Keratinocyte (primary cell): ENCODE measurements at regions not wholly inside any gene's neighbourhood (a gene's known extent, or its start where the extent isn't known, plus 50 kb on each side); places are given as distances from the start of the nearest gene placed in this dataset.

Experiments
- DNase-seq: peaks from one replicate; pipeline ENCODE4 v3.0.0-alpha.2; 2011; ENCODE audit warnings: low read depth, missing footprints, low spot score
- FAIRE-seq: peaks from 2 replicates; lab custom pipeline; 2011; peaks lifted over from hg19 to GRCh38; lab: Jason Lieb, UNC
- H2AFZ ChIP-seq: 2 replicates; pipeline ENCODE4 v1.6.0; 2012; ENCODE audit warnings: low read length, control low read depth, inconsistent platforms; ENCODE audit not compliant: control insufficient read depth
- H3K27ac ChIP-seq: 2 replicates; pipeline ENCODE4 v1.5.1; 2011; ENCODE audit warnings: low read length; ENCODE audit not compliant: control insufficient read depth, insufficient read depth
- H3K27me3 ChIP-seq: 3 replicates; pipeline ENCODE4 v1.6.0; 2011; ENCODE audit warnings: low read length; ENCODE audit not compliant: control insufficient read depth, insufficient read depth; ENCODE audit errors: extremely low read depth
- H3K36me3 ChIP-seq, 2 experiments: 2 replicates in 1 of 2; 3 replicates in 1 of 2; pipeline ENCODE4 v1.5.1; 2011; ENCODE audit warnings: low read length in 2 of 2, mild to moderate bottlenecking in 1 of 2; ENCODE audit not compliant: control insufficient read depth in 2 of 2, insufficient read depth in 2 of 2; ENCODE audit errors: extremely low read depth in 1 of 2
- H3K4me1 ChIP-seq: 3 replicates; pipeline ENCODE4 v1.5.1; 2011; ENCODE audit warnings: low read length; ENCODE audit not compliant: control insufficient read depth, insufficient read depth; ENCODE audit errors: extremely low read depth
- H3K4me2 ChIP-seq: 3 replicates; pipeline ENCODE4 v1.6.0; 2011; ENCODE audit warnings: low read depth, low read length; ENCODE audit not compliant: control insufficient read depth, insufficient read depth; ENCODE audit errors: extremely low read depth
- H3K4me3 ChIP-seq, 3 experiments: fragments of 200-600 bp in 1 of 3; sonication (generic) in 1 of 3; 2 replicates in 2 of 3; 3 replicates in 1 of 3; pipeline ENCODE4 v1.5.1; 2011 to 2016; ENCODE audit warnings: low read length in 3 of 3, mild to moderate bottlenecking in 3 of 3, control low read depth in 2 of 3, inconsistent platforms in 1 of 3, low read depth in 1 of 3, mixed read lengths in 1 of 3, mixed run types in 1 of 3, moderate library complexity in 1 of 3; ENCODE audit not compliant: control insufficient read depth in 2 of 3, insufficient read depth in 2 of 3; ENCODE audit errors: extremely low read depth in 1 of 3
- H3K79me2 ChIP-seq: 2 replicates; pipeline ENCODE4 v1.6.0; 2012; ENCODE audit warnings: low read length; ENCODE audit not compliant: control insufficient read depth, insufficient read depth
- H3K9ac ChIP-seq: 3 replicates; pipeline ENCODE4 v1.6.0; 2011; ENCODE audit warnings: low read length; ENCODE audit not compliant: control insufficient read depth, insufficient read depth; ENCODE audit errors: extremely low read depth
- H3K9me1 ChIP-seq: 3 replicates; pipeline ENCODE4 v1.6.0; 2011; ENCODE audit warnings: low read length; ENCODE audit not compliant: control insufficient read depth, insufficient read depth; ENCODE audit errors: extremely low read depth
- H3K9me3 ChIP-seq: 2 replicates; pipeline ENCODE4 v1.5.1; 2012; ENCODE audit warnings: low read depth, low read length; ENCODE audit not compliant: control insufficient read depth
- H4K20me1 ChIP-seq: 3 replicates; pipeline ENCODE4 v1.6.0; 2011; ENCODE audit warnings: low read length; ENCODE audit not compliant: control insufficient read depth, insufficient read depth; ENCODE audit errors: extremely low read depth
- CTCF ChIP-seq, 3 experiments: IDR thresholded peaks in 1 of 3; conservative IDR thresholded peaks in 1 of 3; optimal IDR thresholded peaks in 1 of 3; 2 replicates in 2 of 3; 3 replicates in 1 of 3; pipeline versions ENCODE3 to v1.5.1; 2011; ENCODE audit warnings: low read length in 3 of 3, mild to moderate bottlenecking in 3 of 3, moderate library complexity in 2 of 3, control low read depth in 1 of 3, inconsistent platforms in 1 of 3; ENCODE audit not compliant: insufficient read depth in 2 of 3; ENCODE audit errors: extremely low read depth in 1 of 3
- EZH2 ChIP-seq: IDR thresholded peaks from one replicate; pipeline ENCODE4 v1.6.1; 2012; ENCODE audit warnings: inconsistent platforms, mild to moderate bottlenecking, low read length, moderate library complexity
- dilution Hi-C: fragments of 300-500 bp; cut with MboI; formaldehyde crosslinking; loops from one replicate; pipeline ENCODE4 v1.7.0; 2020; ENCODE audit warnings: low sequenced_read_pairs; ENCODE audit not compliant: extremely low pct_ligation_motif_present

- DNase-seq: no peak
- dilution Hi-C loops: no loop called here
- H3K4me2 ChIP-seq: no peak overlapping the region
Observed at GRCh38 chr4:32560306-32560705, 1840.1 kb downstream of the PCDH7 start.

GRCh38 chr4:32562010-32562409 is 1841.8 kb downstream of the PCDH7 start:
- Histone ChIP-seq H3K9ac (no peak overlapping the region), H3K4me3 (no peak overlapping the region), H3K9me1 (no peaks in the 10 kb centered on the region), H3K4me1 (no peaks in the 10 kb centered on the region), H4K20me1 (no peaks in the 10 kb centered on the region), H3K27ac (no peak overlapping the region), H3K9me3 (no peaks in the 10 kb centered on the region), H3K36me3 (no peaks in the 10 kb centered on the region), H2AFZ (no peak overlapping the region), H3K79me2 (no peaks in the 10 kb centered on the region), H3K27me3 (no peaks in the 10 kb centered on the region), H3K4me2 (no peak overlapping the region)
- dilution Hi-C loops: no loop called here
- DNase-seq (no peak), FAIRE-seq (no peak)
- TF ChIP-seq CTCF (optimal IDR thresholded peaks at IDR 0.05 in 1 of 3, IDR thresholded peaks at IDR 0.05 in 1 of 3, conservative IDR thresholded peaks at IDR 0.05 in 1 of 3; ENCODE audit: extremely low read depth in 1 of 3, insufficient read depth in 2 of 3, low read length in 3 of 3): no peak
- TF ChIP-seq EZH2: no peak

More at GRCh38 chr4:32560306-32560705, 1840.1 kb downstream of the PCDH7 start:
- no peaks in the 10 kb centered on the region for H3K79me2 ChIP-seq
- no peak for FAIRE-seq
- H3K27ac ChIP-seq: no peak overlapping the region
- no peaks in the 10 kb centered on the region for H3K9me1 ChIP-seq
- no peaks in the 10 kb centered on the region for H3K4me1 ChIP-seq
- no peaks in the 10 kb centered on the region for H3K27me3 ChIP-seq
- H3K9ac ChIP-seq: no peak overlapping the region
- H4K20me1 ChIP-seq: no peaks in the 10 kb centered on the region
- H3K9me3 ChIP-seq: no peaks in the 10 kb centered on the region
- no peak overlapping the region for H2AFZ ChIP-seq
- H3K36me3 ChIP-seq: no peaks in the 10 kb centered on the region
- TF ChIP-seq CTCF (optimal IDR thresholded peaks at IDR 0.05 in 1 of 3, IDR thresholded peaks at IDR 0.05 in 1 of 3, conservative IDR thresholded peaks at IDR 0.05 in 1 of 3; ENCODE audit: extremely low read depth in 1 of 3, insufficient read depth in 2 of 3, low read length in 3 of 3) (no peak), EZH2 (no peak)
- no peak overlapping the region for H3K4me3 ChIP-seq
